Endothelial cell of umbilical vein (primary cell): ENCODE measurements at regions not wholly inside any gene's neighbourhood (a gene's known extent, or its start where the extent isn't known, plus 50 kb on each side); places are given as distances from the start of the nearest gene placed in this dataset.

Source experiments
- BruUV-seq: library from RNA; stranded (reverse); fragments of 400-500 nt; replicated peaks from 2 replicates; lab custom pipeline; 2021; lab: Mats Ljungman, UMichigan
- CTCF ChIA-PET: fragments of 300-600, 350-600 bp; sonication (Branson Sonifier 250); formaldehyde crosslinking; loops from one replicate; lab custom pipeline; 2021; ENCODE audit warnings: antibody characterized with exemption, inconsistent platforms; lab: Charles Lee
- POLR2A ChIA-PET: fragments of 300-600, 350-600 bp; sonication (Branson Sonifier 250); formaldehyde crosslinking; loops from one replicate; lab custom pipeline; 2021; ENCODE audit warnings: antibody characterized with exemption, inconsistent platforms; lab: Charles Lee
- DNase-seq: peaks from one replicate; pipeline ENCODE4 v3.0.0-alpha.2; 2011; ENCODE audit warnings: low read depth, low spot score
- FAIRE-seq: peaks from 2 replicates; lab custom pipeline; 2011; peaks lifted over from hg19 to GRCh38; lab: Jason Lieb, UNC
- H2AFZ ChIP-seq: 2 replicates; pipeline ENCODE4 v1.6.0; 2012; ENCODE audit warnings: low read depth, low read length, control low read depth, inconsistent platforms
- H3K27ac ChIP-seq: 2 replicates; pipeline ENCODE4 v1.5.1; 2011; ENCODE audit warnings: low read depth, mild to moderate bottlenecking, control low read depth, low read length, moderate library complexity; ENCODE audit not compliant: insufficient read depth
- H3K27me3 ChIP-seq, 2 experiments: 2 replicates each; pipeline versions ENCODE4 v1.6.0 to v1.6.1; 2011; ENCODE audit warnings: low read length in 2 of 2, mixed read lengths in 1 of 2; ENCODE audit not compliant: control insufficient read depth in 2 of 2, insufficient read depth in 2 of 2
- H3K36me3 ChIP-seq, 2 experiments: 2 replicates in 1 of 2; 3 replicates in 1 of 2; pipeline ENCODE4 v1.5.1; 2011; ENCODE audit warnings: low read length in 2 of 2, mild to moderate bottlenecking in 1 of 2, moderate library complexity in 1 of 2; ENCODE audit not compliant: control insufficient read depth in 2 of 2, insufficient read depth in 2 of 2; ENCODE audit errors: extremely low read depth in 1 of 2
- H3K4me1 ChIP-seq: 3 replicates; pipeline ENCODE4 v1.5.1; 2011; ENCODE audit warnings: mild to moderate bottlenecking, low read length; ENCODE audit not compliant: control insufficient read depth, insufficient read depth; ENCODE audit errors: extremely low read depth
- H3K4me2 ChIP-seq: 2 replicates; pipeline ENCODE4 v1.6.1; 2011; ENCODE audit warnings: low read length, control low read depth, mixed read lengths; ENCODE audit not compliant: insufficient read depth
- H3K4me3 ChIP-seq, 3 experiments: fragments of 200-600 bp in 1 of 3; sonication (generic), shearing (Covaris generic) in 1 of 3; replicated peaks in 1 of 3; 2 replicates each; pipeline ENCODE4 v1.5.1; 2011 to 2016; ENCODE audit warnings: control low read depth in 3 of 3, low read length in 3 of 3, mild to moderate bottlenecking in 2 of 3, inconsistent platforms in 1 of 3, low read depth in 1 of 3, moderate library complexity in 1 of 3; ENCODE audit not compliant: insufficient read depth in 1 of 3
- H3K79me2 ChIP-seq: 2 replicates; pipeline ENCODE4 v1.6.0; 2012; ENCODE audit warnings: low read length, inconsistent platforms; ENCODE audit not compliant: control insufficient read depth, insufficient read depth
- H3K9ac ChIP-seq: replicated peaks from 2 replicates; pipeline ENCODE3; 2011; ENCODE audit warnings: low read length, control low read depth; ENCODE audit not compliant: insufficient read depth; ENCODE audit errors: extremely low read depth
- H3K9me1 ChIP-seq: replicated peaks from 3 replicates; pipeline ENCODE4 v1.6.0; 2011; ENCODE audit warnings: mild to moderate bottlenecking, low read length; ENCODE audit not compliant: control insufficient read depth, insufficient read depth; ENCODE audit errors: extremely low read depth
- H3K9me3 ChIP-seq: replicated peaks from 2 replicates; pipeline ENCODE4 v1.5.1; 2012; ENCODE audit warnings: low read length, inconsistent platforms; ENCODE audit not compliant: control insufficient read depth, insufficient read depth
- H4K20me1 ChIP-seq: replicated peaks from 2 replicates; pipeline ENCODE3; 2011; ENCODE audit warnings: mild to moderate bottlenecking, low read length; ENCODE audit not compliant: control insufficient read depth, insufficient read depth; ENCODE audit errors: extremely low read depth
- EZH2 ChIP-seq: IDR thresholded peaks from 2 replicates; pipeline ENCODE4 v1.6.1; 2012; ENCODE audit warnings: borderline replicate concordance, low read depth, mild to moderate bottlenecking, moderate library complexity, low read length, inconsistent platforms; ENCODE audit not compliant: severe bottlenecking
- FOS ChIP-seq: IDR thresholded peaks from 2 replicates; pipeline ENCODE4 v1.6.1; 2011; ENCODE audit warnings: mild to moderate bottlenecking, low read length, moderate library complexity, borderline replicate concordance; ENCODE audit not compliant: insufficient read depth
- GATA2 ChIP-seq: IDR thresholded peaks from 2 replicates; pipeline ENCODE4 v1.7.0; 2011; ENCODE audit warnings: low read depth, mild to moderate bottlenecking, moderate library complexity, mixed read lengths, low read length; ENCODE audit not compliant: insufficient read length, insufficient read depth
- JUN ChIP-seq: IDR thresholded peaks from 2 replicates; pipeline ENCODE4 v1.6.1; 2011; ENCODE audit warnings: borderline replicate concordance, low read depth; ENCODE audit not compliant: insufficient read length, insufficient read depth
- MYC ChIP-seq: IDR thresholded peaks from one replicate; pipeline ENCODE4 v1.6.1; 2011; ENCODE audit warnings: mild to moderate bottlenecking, low read depth, low read length
- POLR2A ChIP-seq: IDR thresholded peaks from 2 replicates; pipeline ENCODE4 v1.6.1; 2012; ENCODE audit warnings: low read depth, mild to moderate bottlenecking, control low read depth, low read length
- POLR2AphosphoS5 ChIP-seq: IDR thresholded peaks from 2 replicates; pipeline ENCODE4 v1.6.1; 2012; ENCODE audit warnings: low read depth, mild to moderate bottlenecking, control low read depth, low read length, moderate library complexity; ENCODE audit not compliant: insufficient read depth
- dilution Hi-C: fragments of 300-500 bp; cut with MboI; formaldehyde crosslinking; loops from one replicate; pipeline ENCODE4 v1.15.0; 2019; ENCODE audit warnings: low sequenced_read_pairs; ENCODE audit not compliant: extremely low pct_ligation_motif_present
- intact Hi-C: fragments of 100-400 bp; cut with micrococcal nuclease; formaldehyde crosslinking; loops from one replicate; pipeline ENCODE4 v1.10.0; 2022
- TF ChIP-seq, protein P1 (sequence below): IDR thresholded peaks from 2 replicates; pipeline ENCODE4 v1.6.1; 2011; ENCODE audit not compliant: insufficient read depth, insufficient read length
- TF ChIP-seq, protein P2 (sequence below), 2 donors: IDR thresholded peaks; 1 replicate in 1 of 2; 2 replicates in 1 of 2; pipeline ENCODE4 v1.5.1; 2011; ENCODE audit warnings: low read length in 2 of 2, mild to moderate bottlenecking in 2 of 2, moderate library complexity in 2 of 2, control low read depth in 1 of 2, inconsistent platforms in 1 of 2, low read depth in 1 of 2; ENCODE audit not compliant: insufficient read depth in 1 of 2; ENCODE audit errors: extremely low read depth in 1 of 2

- TF ChIP-seq POLR2A (no peak), FOS (no peak), JUN (no peak), GATA2 (no peak), MYC (no peak), EZH2 (no peak), POLR2AphosphoS5 (no peak)
- TF ChIP-seq, protein P1, sequence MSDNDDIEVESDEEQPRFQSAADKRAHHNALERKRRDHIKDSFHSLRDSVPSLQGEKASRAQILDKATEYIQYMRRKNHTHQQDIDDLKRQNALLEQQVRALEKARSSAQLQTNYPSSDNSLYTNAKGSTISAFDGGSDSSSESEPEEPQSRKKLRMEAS = no peak
- TF ChIP-seq, protein P2, sequence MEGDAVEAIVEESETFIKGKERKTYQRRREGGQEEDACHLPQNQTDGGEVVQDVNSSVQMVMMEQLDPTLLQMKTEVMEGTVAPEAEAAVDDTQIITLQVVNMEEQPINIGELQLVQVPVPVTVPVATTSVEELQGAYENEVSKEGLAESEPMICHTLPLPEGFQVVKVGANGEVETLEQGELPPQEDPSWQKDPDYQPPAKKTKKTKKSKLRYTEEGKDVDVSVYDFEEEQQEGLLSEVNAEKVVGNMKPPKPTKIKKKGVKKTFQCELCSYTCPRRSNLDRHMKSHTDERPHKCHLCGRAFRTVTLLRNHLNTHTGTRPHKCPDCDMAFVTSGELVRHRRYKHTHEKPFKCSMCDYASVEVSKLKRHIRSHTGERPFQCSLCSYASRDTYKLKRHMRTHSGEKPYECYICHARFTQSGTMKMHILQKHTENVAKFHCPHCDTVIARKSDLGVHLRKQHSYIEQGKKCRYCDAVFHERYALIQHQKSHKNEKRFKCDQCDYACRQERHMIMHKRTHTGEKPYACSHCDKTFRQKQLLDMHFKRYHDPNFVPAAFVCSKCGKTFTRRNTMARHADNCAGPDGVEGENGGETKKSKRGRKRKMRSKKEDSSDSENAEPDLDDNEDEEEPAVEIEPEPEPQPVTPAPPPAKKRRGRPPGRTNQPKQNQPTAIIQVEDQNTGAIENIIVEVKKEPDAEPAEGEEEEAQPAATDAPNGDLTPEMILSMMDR (IDR thresholded peaks at IDR 0.05; ENCODE audit: extremely low read depth in 1 of 2, insufficient read depth in 1 of 2, low read depth in 1 of 2, low read length in 2 of 2) = no peak
- Histone ChIP-seq H3K9me3 (no peaks in the 10 kb centered on the region), H3K4me2 (no peak overlapping the region), H3K79me2 (no peaks in the 10 kb centered on the region), H3K9me1 (no peaks in the 10 kb centered on the region), H3K4me3 (no peak overlapping the region), H3K27me3 (no peaks in the 10 kb centered on the region), H3K27ac (no peak overlapping the region), H4K20me1 (no peaks in the 10 kb centered on the region), H3K9ac (no peak overlapping the region), H2AFZ (no peak overlapping the region), H3K4me1 (no peaks in the 10 kb centered on the region), H3K36me3 (no peaks in the 10 kb centered on the region)
- BruUV-seq = no TSS peak
- DNase-seq (no peak), FAIRE-seq (no peak)
- POLR2A ChIA-PET = no interaction called here
- CTCF ChIA-PET = no interaction called here
- intact Hi-C loops = no loop called here
- dilution Hi-C loops = no loop called here
Observed at GRCh38 chr5:110872200-110872599, 133.4 kb downstream of the SLC25A46 start.
